ENCODE measurements at regions not wholly inside any gene's neighbourhood (a gene's known extent, or its start where the extent isn't known, plus 50 kb on each side); places are given as distances from the start of the nearest gene placed in this dataset.

DNA sequence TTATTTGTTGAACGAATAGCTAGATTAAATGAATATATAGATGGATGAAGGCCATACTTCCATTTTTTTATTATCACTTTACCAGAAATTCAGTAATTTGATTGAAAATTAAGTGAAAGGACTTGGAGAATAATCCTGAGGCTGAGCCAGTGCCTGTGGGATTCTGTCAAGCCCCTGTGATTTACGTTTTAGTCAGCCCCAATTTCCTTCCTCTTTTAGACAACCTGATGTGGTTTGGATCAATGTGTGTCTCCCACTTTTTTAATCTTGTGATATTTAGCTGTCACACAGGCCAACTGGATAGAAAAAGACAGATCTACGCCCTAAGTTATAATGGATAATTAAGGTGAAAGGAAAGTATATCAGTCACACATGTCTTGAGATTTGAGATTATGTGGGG is 188.8 kb downstream of the EDN1 start:
- no peak overlapping the region for H2AFZ ChIP-seq (ENCODE audit: insufficient read depth, low read depth, low read length, poor library complexity, severe bottlenecking)
- intact Hi-C loops (cut with micrococcal nuclease) = no loop called here
- CTCF ChIA-PET = no interaction called here

GRCh38 chr6:12479451-12479850 is 189.3 kb downstream of the EDN1 start:
- peaks cover 15% of the 10 kb centered on the region for H3K4me1 Mint-ChIP-seq
- 100% methylated on average over 1 of the region's 2 CpGs for WGBS (ENCODE audit: insufficient coverage)
- Histone ChIP-seq H3K27me3 (replicated peaks in 1 of 4; ENCODE audit: control extremely low read depth in 1 of 4, control insufficient read depth in 3 of 4, insufficient read depth in 4 of 4, low read length in 3 of 4) (peaks cover 0 to 3% (median 0%) of the 10 kb centered on the region in 4 experiments), H2AFZ (ENCODE audit: insufficient read depth, low read depth, low read length, poor library complexity, severe bottlenecking) (no peak overlapping the region), H3K4me2 (replicated peaks; ENCODE audit: low read depth, low read length, poor library complexity, severe bottlenecking) (no peak overlapping the region), H3K36me3 (replicated peaks in 1 of 2; ENCODE audit: control extremely low read depth in 1 of 2, control insufficient read depth in 1 of 2, extremely low read depth in 1 of 2, insufficient read depth in 2 of 2, low read length in 1 of 2) (no peaks in the 10 kb centered on the region), H3K79me2 (ENCODE audit: control insufficient read depth, insufficient read depth, low read length) (no peaks in the 10 kb centered on the region), H3K4me1 (ENCODE audit: control insufficient read depth in 2 of 2, insufficient read depth in 2 of 2, low read length in 2 of 2) (peaks cover 6 to 7% of the 10 kb centered on the region in 2 donors), H3K4me3 (ENCODE audit: control extremely low read depth in 1 of 5, extremely low read depth in 1 of 5, insufficient read depth in 1 of 5, low read depth in 2 of 5, low read length in 4 of 5) (no peak overlapping the region), H4K20me1 (ENCODE audit: control insufficient read depth, insufficient read depth, low read length, poor library complexity, severe bottlenecking) (no peaks in the 10 kb centered on the region), H3K9me3 (ENCODE audit: control extremely low read depth in 1 of 3, control insufficient read depth in 2 of 3, insufficient read depth in 1 of 3, low read length in 2 of 3) (no peaks in the 10 kb centered on the region), H3K27ac (ENCODE audit: low read length in 2 of 2) (no peak overlapping the region), H3K9ac (ENCODE audit: low read length) (no peak overlapping the region)
- ChIA-PET POLR2A (no interaction called here), CTCF (no interaction called here)
- H3K27me3 Mint-ChIP-seq = no peaks in the 10 kb centered on the region
- no peak overlapping the region for H3K27ac Mint-ChIP-seq
- no peak overlapping the region for H3K4me3 Mint-ChIP-seq
- intact Hi-C loops (cut with micrococcal nuclease) = no loop called here
- ATAC-seq (ENCODE audit: low read depth) (no peak), DNase-seq (no peak)
- H3K9me3 Mint-ChIP-seq (ENCODE audit: insufficient read depth) = no peaks in the 10 kb centered on the region
- TF ChIP-seq, protein P1, sequence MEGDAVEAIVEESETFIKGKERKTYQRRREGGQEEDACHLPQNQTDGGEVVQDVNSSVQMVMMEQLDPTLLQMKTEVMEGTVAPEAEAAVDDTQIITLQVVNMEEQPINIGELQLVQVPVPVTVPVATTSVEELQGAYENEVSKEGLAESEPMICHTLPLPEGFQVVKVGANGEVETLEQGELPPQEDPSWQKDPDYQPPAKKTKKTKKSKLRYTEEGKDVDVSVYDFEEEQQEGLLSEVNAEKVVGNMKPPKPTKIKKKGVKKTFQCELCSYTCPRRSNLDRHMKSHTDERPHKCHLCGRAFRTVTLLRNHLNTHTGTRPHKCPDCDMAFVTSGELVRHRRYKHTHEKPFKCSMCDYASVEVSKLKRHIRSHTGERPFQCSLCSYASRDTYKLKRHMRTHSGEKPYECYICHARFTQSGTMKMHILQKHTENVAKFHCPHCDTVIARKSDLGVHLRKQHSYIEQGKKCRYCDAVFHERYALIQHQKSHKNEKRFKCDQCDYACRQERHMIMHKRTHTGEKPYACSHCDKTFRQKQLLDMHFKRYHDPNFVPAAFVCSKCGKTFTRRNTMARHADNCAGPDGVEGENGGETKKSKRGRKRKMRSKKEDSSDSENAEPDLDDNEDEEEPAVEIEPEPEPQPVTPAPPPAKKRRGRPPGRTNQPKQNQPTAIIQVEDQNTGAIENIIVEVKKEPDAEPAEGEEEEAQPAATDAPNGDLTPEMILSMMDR (IDR thresholded peaks at IDR 0.05) = no peak
- TF ChIP-seq EZH2 (IDR thresholded peaks at IDR 0.05; ENCODE audit: borderline replicate concordance, insufficient read depth, low read depth, low read length, poor library complexity, severe bottlenecking) = no peak

More for the DNA sequence above, 188.8 kb downstream of the EDN1 start:
- WGBS (ENCODE audit: insufficient coverage) = no CpG with 5 or more reads among the region's 3 CpGs
- Histone ChIP-seq H3K4me1 (ENCODE audit: control insufficient read depth in 2 of 2, insufficient read depth in 2 of 2, low read length in 2 of 2) (peaks cover 6 to 7% of the 10 kb centered on the region in 2 donors), H3K27me3 (replicated peaks in 1 of 4; ENCODE audit: control extremely low read depth in 1 of 4, control insufficient read depth in 3 of 4, insufficient read depth in 4 of 4, low read length in 3 of 4) (peaks cover 0 to 3% (median 0%) of the 10 kb centered on the region in 4 experiments), H3K4me2 (replicated peaks; ENCODE audit: low read depth, low read length, poor library complexity, severe bottlenecking) (no peak overlapping the region), H3K4me3 (ENCODE audit: control extremely low read depth in 1 of 5, extremely low read depth in 1 of 5, insufficient read depth in 1 of 5, low read depth in 2 of 5, low read length in 4 of 5) (no peak overlapping the region), H3K36me3 (replicated peaks in 1 of 2; ENCODE audit: control extremely low read depth in 1 of 2, control insufficient read depth in 1 of 2, extremely low read depth in 1 of 2, insufficient read depth in 2 of 2, low read length in 1 of 2) (no peaks in the 10 kb centered on the region), H3K27ac (ENCODE audit: low read length in 2 of 2) (no peak overlapping the region), H4K20me1 (ENCODE audit: control insufficient read depth, insufficient read depth, low read length, poor library complexity, severe bottlenecking) (no peaks in the 10 kb centered on the region), H3K9me3 (ENCODE audit: control extremely low read depth in 1 of 3, control insufficient read depth in 2 of 3, insufficient read depth in 1 of 3, low read length in 2 of 3) (no peaks in the 10 kb centered on the region), H3K9ac (ENCODE audit: low read length) (no peak overlapping the region), H3K79me2 (ENCODE audit: control insufficient read depth, insufficient read depth, low read length) (no peaks in the 10 kb centered on the region)
- Mint-ChIP-seq H3K27ac (no peak overlapping the region), H3K4me3 (no peak overlapping the region), H3K27me3 (peaks cover 3% of the 10 kb centered on the region), H3K4me1 (peaks cover 15% of the 10 kb centered on the region), H3K9me3 (ENCODE audit: insufficient read depth) (no peaks in the 10 kb centered on the region)
- TF ChIP-seq EZH2 (IDR thresholded peaks at IDR 0.05; ENCODE audit: borderline replicate concordance, insufficient read depth, low read depth, low read length, poor library complexity, severe bottlenecking) = no peak
- TF ChIP-seq, protein P1 (IDR thresholded peaks at IDR 0.05) = no peak
- DNase-seq = no peak
- POLR2A ChIA-PET = no interaction called here
- ATAC-seq (ENCODE audit: low read depth) = no peak
